ENCODE measurements at regions not wholly inside any gene's neighbourhood (a gene's known extent, or its start where the extent isn't known, plus 50 kb on each side); places are given as distances from the start of the nearest gene placed in this dataset.
"Not testable (repeated sequence)": the region's sequence is repeated elsewhere in the genome, so short reads cannot be mapped to it uniquely, and the experiment has no call there.

- TF ChIP-seq, protein P1, sequence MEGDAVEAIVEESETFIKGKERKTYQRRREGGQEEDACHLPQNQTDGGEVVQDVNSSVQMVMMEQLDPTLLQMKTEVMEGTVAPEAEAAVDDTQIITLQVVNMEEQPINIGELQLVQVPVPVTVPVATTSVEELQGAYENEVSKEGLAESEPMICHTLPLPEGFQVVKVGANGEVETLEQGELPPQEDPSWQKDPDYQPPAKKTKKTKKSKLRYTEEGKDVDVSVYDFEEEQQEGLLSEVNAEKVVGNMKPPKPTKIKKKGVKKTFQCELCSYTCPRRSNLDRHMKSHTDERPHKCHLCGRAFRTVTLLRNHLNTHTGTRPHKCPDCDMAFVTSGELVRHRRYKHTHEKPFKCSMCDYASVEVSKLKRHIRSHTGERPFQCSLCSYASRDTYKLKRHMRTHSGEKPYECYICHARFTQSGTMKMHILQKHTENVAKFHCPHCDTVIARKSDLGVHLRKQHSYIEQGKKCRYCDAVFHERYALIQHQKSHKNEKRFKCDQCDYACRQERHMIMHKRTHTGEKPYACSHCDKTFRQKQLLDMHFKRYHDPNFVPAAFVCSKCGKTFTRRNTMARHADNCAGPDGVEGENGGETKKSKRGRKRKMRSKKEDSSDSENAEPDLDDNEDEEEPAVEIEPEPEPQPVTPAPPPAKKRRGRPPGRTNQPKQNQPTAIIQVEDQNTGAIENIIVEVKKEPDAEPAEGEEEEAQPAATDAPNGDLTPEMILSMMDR (IDR thresholded peaks at IDR 0.05; ENCODE audit: low read depth, low read length, missing control alignments), result no peak
- no peak for DNase-seq (ENCODE audit: extremely low read depth, low read depth)
- H3K4me3 ChIP-seq (replicated peaks; ENCODE audit: low read depth, low read length), result no peak overlapping the region
Measured at GRCh38 chr12:60594035-60594711, 998.3 kb downstream of the SLC16A7 start.

DNA sequence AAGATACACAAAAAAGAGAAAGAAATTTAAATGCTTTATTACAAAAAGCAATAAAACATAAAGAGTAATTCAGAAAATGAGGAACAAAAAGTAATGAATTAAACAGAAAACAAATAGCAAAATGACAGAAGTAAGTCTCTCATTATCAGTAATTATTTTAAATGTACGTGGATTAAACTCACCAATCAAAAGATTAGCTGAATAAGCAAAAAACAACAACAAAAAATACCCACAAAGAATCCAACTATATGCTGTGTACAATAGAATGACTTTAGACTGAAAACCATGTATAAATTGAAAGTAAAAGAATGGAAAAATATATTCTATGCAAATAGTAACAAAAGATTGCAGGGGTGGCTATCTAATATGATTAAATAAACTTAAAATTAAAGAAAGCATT is 1006.8 kb downstream of the SLC16A7 start:
- DNase-seq (ENCODE audit: extremely low read depth, low read depth), result no peak
- no peak overlapping the region for H3K4me3 ChIP-seq (replicated peaks; ENCODE audit: low read depth, low read length)
- TF ChIP-seq, protein P1 (IDR thresholded peaks at IDR 0.05; ENCODE audit: low read depth, low read length, missing control alignments), result no peak

DNA sequence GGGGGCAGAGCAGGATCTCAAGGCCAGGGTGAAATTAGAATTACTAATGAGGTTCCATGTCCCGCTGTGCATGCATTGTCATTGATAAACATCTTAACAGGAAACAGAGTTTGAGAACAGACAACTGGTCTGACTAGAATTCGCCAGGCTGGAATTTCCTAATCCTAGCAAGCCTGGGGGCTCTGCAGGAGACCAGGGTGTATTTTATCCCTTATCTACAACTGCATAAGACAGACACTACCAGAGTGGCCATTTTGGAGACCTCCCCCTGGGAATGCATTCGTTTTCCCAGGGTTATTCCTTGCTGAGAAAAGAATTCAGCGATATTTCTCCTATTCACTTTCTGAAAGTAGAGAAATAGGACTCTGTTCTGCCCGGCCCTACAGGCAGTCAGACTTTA is 1007.6 kb downstream of the SLC16A7 start:
- not testable (repeated sequence) for DNase-seq (ENCODE audit: extremely low read depth, low read depth)

DNA sequence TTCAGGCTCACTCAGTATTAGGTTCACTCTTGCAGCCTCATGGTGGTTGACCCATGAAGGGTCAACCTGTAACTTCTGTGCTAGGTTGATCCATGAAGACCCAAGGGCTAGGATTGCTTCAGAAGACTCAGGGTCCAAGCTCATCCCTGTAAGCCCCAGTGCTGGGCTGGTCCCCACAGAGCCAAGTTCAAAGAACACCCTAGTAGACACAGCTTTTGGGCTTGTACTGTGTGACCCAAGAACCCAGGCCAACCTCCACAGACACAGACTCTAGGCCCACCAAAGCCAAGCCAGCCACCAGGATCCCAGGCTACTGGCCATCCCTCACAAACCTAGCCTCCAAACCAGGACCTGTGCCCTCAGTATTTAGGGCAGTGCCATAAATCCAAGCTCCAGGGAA is 1020.6 kb downstream of the SLC16A7 start:
- no peak overlapping the region for H3K4me3 ChIP-seq (replicated peaks; ENCODE audit: low read depth, low read length)
- TF ChIP-seq, protein P1 (IDR thresholded peaks at IDR 0.05; ENCODE audit: low read depth, low read length, missing control alignments), result no peak
- DNase-seq (ENCODE audit: extremely low read depth, low read depth), result no peak

More for the DNA sequence above, 1007.6 kb downstream of the SLC16A7 start:
- H3K4me3 ChIP-seq (replicated peaks; ENCODE audit: low read depth, low read length), result not testable (repeated sequence)

DNA sequence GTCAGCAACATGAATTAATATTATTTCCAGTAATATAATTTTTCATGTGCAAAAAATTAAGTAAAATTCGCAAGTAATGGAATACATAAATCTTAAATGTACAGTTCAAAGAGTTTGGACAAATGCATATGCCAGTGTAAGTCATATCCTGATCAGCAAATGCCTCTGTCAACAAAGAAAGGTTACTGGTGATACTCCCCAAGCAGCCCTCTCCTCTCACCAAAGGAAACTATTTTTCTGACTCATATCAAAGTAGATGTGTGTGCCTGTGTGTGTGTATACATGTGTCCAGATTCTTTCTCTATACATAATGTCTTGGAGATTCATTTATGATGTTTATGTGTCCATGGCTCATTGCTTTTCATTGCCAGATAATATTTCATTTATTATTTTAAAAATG is 1035.0 kb downstream of the SLC16A7 start:
- no peak overlapping the region for H3K4me3 ChIP-seq (replicated peaks; ENCODE audit: low read depth, low read length)
- no peak for DNase-seq (ENCODE audit: extremely low read depth, low read depth)
- TF ChIP-seq, protein P1 (IDR thresholded peaks at IDR 0.05; ENCODE audit: low read depth, low read length, missing control alignments), result no peak

- H3K4me3 ChIP-seq (replicated peaks; ENCODE audit: low read depth, low read length), result no peak overlapping the region
- TF ChIP-seq, protein P1 (IDR thresholded peaks at IDR 0.05; ENCODE audit: low read depth, low read length, missing control alignments), result no peak
- no peak for DNase-seq (ENCODE audit: extremely low read depth, low read depth)
Measured at GRCh38 chr12:60644076-60644475, 1048.2 kb downstream of the SLC16A7 start.

GRCh38 chr12:60666895-60667294 is 1071.1 kb downstream of the SLC16A7 start:
- TF ChIP-seq, protein P1 (IDR thresholded peaks at IDR 0.05; ENCODE audit: low read depth, low read length, missing control alignments), result no peak
- no peak overlapping the region for H3K4me3 ChIP-seq (replicated peaks; ENCODE audit: low read depth, low read length)
- DNase-seq (ENCODE audit: extremely low read depth, low read depth), result peak; percentile 4

Data from HFF-Myc (cell line).